ENCODE measurements at regions not wholly inside any gene's neighbourhood (a gene's known extent, or its start where the extent isn't known, plus 50 kb on each side); places are given as distances from the start of the nearest gene placed in this dataset.

- no peaks in the 10 kb centered on the region for H3K9me3 ChIP-seq
- no peaks in the 10 kb centered on the region for H3K36me3 ChIP-seq (ENCODE audit: insufficient read depth in 1 of 2, low read depth in 1 of 2)
- DNase-seq (no peak), ATAC-seq (no peak)
- no peaks in the 10 kb centered on the region for H3K4me1 ChIP-seq
- H3K27me3 ChIP-seq (ENCODE audit: insufficient read depth in 3 of 3, low read length in 2 of 3) = no peaks in the 10 kb centered on the region
- H3K27ac ChIP-seq = no peak overlapping the region
- intact Hi-C loops (cut with DNase I) = no loop called here
- H3K4me3 ChIP-seq = no peak overlapping the region
- 69 to 92% (median 87%) methylated on average over 2 of the region's 2 CpGs for WGBS, 3 donors
- TF ChIP-seq CTCF (IDR thresholded peaks at IDR 0.05) = no peak
These were observed 96.1 kb upstream of the CTNNB1 start for GRCh38 chr3:41103200-41103599.

- ATAC-seq = no peak
- TF ChIP-seq CTCF (IDR thresholded peaks at IDR 0.05) = no peak
These were observed 95.2 kb upstream of the CTNNB1 start for GRCh38 chr3:41104147-41104546.

GRCh38 chr3:41106691-41107090 is 92.6 kb upstream of the CTNNB1 start:
- H3K27me3 ChIP-seq (ENCODE audit: insufficient read depth in 3 of 3, low read length in 2 of 3) = no peaks in the 10 kb centered on the region
- WGBS, 3 donors = 80 to 92% (median 89%) methylated on average over 2 of the region's 2 CpGs
- TF ChIP-seq CTCF (IDR thresholded peaks at IDR 0.05) = no peak
- no peaks in the 10 kb centered on the region for H3K4me1 ChIP-seq
- intact Hi-C loops (cut with DNase I) = no loop called here
- no peak overlapping the region for H3K27ac ChIP-seq
- DNase-seq (no peak), ATAC-seq (no peak)
- H3K36me3 ChIP-seq (ENCODE audit: insufficient read depth in 1 of 2, low read depth in 1 of 2) = no peaks in the 10 kb centered on the region
- no peaks in the 10 kb centered on the region for H3K9me3 ChIP-seq
- H3K4me3 ChIP-seq = no peak overlapping the region

More at GRCh38 chr3:41104147-41104546, 95.2 kb upstream of the CTNNB1 start:
- H3K4me1 ChIP-seq = no peaks in the 10 kb centered on the region
- no peak overlapping the region for H3K4me3 ChIP-seq
- H3K27me3 ChIP-seq (ENCODE audit: insufficient read depth in 3 of 3, low read length in 2 of 3) = no peaks in the 10 kb centered on the region
- H3K9me3 ChIP-seq = no peaks in the 10 kb centered on the region
- no peak for DNase-seq
- H3K36me3 ChIP-seq (ENCODE audit: insufficient read depth in 1 of 2, low read depth in 1 of 2) = no peaks in the 10 kb centered on the region
- intact Hi-C loops (cut with DNase I) = no loop called here
- no peak overlapping the region for H3K27ac ChIP-seq
- 57 to 66% (median 65%) methylated on average over 3 of the region's 3 CpGs for WGBS, 3 donors

- intact Hi-C loops (cut with DNase I) = no loop called here
- Histone ChIP-seq H3K9me3 (no peaks in the 10 kb centered on the region), H3K4me1 (no peaks in the 10 kb centered on the region), H3K4me3 (no peak overlapping the region), H3K27me3 (ENCODE audit: insufficient read depth in 3 of 3, low read length in 2 of 3) (no peaks in the 10 kb centered on the region), H3K36me3 (ENCODE audit: insufficient read depth in 1 of 2, low read depth in 1 of 2) (no peaks in the 10 kb centered on the region), H3K27ac (no peak overlapping the region)
- ATAC-seq (no peak), DNase-seq (no peak)
- WGBS, 3 donors = 71 to 83% (median 73%) methylated on average over 2 of the region's 2 CpGs
- no peak for TF ChIP-seq CTCF (IDR thresholded peaks at IDR 0.05)
These were observed 88.3 kb upstream of the CTNNB1 start for GRCh38 chr3:41111011-41111410.

- Histone ChIP-seq H3K36me3 (ENCODE audit: insufficient read depth in 1 of 2, low read depth in 1 of 2) (no peaks in the 10 kb centered on the region), H3K27me3 (ENCODE audit: insufficient read depth in 3 of 3, low read length in 2 of 3) (no peaks in the 10 kb centered on the region), H3K4me1 (no peaks in the 10 kb centered on the region), H3K4me3 (no peak overlapping the region), H3K27ac (no peak overlapping the region), H3K9me3 (no peaks in the 10 kb centered on the region)
- intact Hi-C loops (cut with DNase I) = no loop called here
- ATAC-seq (no peak), DNase-seq (no peak)
- 62 to 88% (median 80%) methylated on average over 2 of the region's 2 CpGs for WGBS, 3 donors
- no peak for TF ChIP-seq CTCF (IDR thresholded peaks at IDR 0.05)
These were observed 86.8 kb upstream of the CTNNB1 start for GRCh38 chr3:41112466-41112865.
